ENCODE measurements at regions not wholly inside any gene's neighbourhood (a gene's known extent, or its start where the extent isn't known, plus 50 kb on each side); places are given as distances from the start of the nearest gene placed in this dataset.

GRCh38 chr10:130660266-130660665, 524.1 kb downstream of the GLRX3 start:
- H3K4me3 ChIP-seq = no peak overlapping the region
- H3F3A ChIP-seq (replicated peaks; ENCODE audit: low read depth) = no peaks in the 10 kb centered on the region
- Mint-ChIP-seq H3K36me3 (ENCODE audit: low read depth) (peaks cover 37% of the 10 kb centered on the region), H3K27ac (no peak overlapping the region), H3K9me3 (peaks cover 95% of the 10 kb centered on the region), H3K4me1 (no peaks in the 10 kb centered on the region), H3K27me3 (ENCODE audit: insufficient read depth, low read depth, poor library complexity) (peaks cover 8% of the 10 kb centered on the region), H3K4me3 (no peak overlapping the region)
- H2AFZ ChIP-seq = no peak overlapping the region
- H3K79me2 ChIP-seq (replicated peaks; ENCODE audit: insufficient read depth) = no peaks in the 10 kb centered on the region
- H3K36me3 ChIP-seq (ENCODE audit: insufficient read depth) = no peaks in the 10 kb centered on the region
- H4K20me1 ChIP-seq (replicated peaks; ENCODE audit: insufficient read depth) = no peaks in the 10 kb centered on the region
- TF ChIP-seq JUNB (IDR thresholded peaks at IDR 0.05; ENCODE audit: unreplicated experiment) (no peak), CTCF (conservative IDR thresholded peaks at IDR 0.05; ENCODE audit: low read depth in 2 of 2) (no peak), CREB1 (CRISPR knock-in tag; IDR thresholded peaks at IDR 0.05; ENCODE audit: low read depth) (no peak), ZNF331 (CRISPR knock-in tag; IDR thresholded peaks at IDR 0.05; ENCODE audit: low read depth) (no peak), ZNF462 (CRISPR knock-in tag; IDR thresholded peaks at IDR 0.05) (no peak), NANOG (IDR thresholded peaks at IDR 0.05; ENCODE audit: borderline replicate concordance) (no peak), ZNF114 (CRISPR knock-in tag; IDR thresholded peaks at IDR 0.05) (no peak), POLR2AphosphoS5 (IDR thresholded peaks at IDR 0.05; ENCODE audit: low read depth) (no peak), REST (IDR thresholded peaks at IDR 0.05; ENCODE audit: unreplicated experiment) (no peak), EZH2phosphoT487 (IDR thresholded peaks at IDR 0.05; ENCODE audit: unreplicated experiment) (no peak), ETS1 (IDR thresholded peaks at IDR 0.05) (no peak), STAT1 (IDR thresholded peaks at IDR 0.05; ENCODE audit: unreplicated experiment) (no peak), EZH2 (IDR thresholded peaks at IDR 0.05; ENCODE audit: low read depth, unreplicated experiment) (no peak)
- DNase-seq (ENCODE audit: low spot score) (no peak), ATAC-seq (no peak)
- no peak overlapping the region for H3K27ac ChIP-seq (ENCODE audit: low read depth)
- H3K9me2 ChIP-seq (ENCODE audit: insufficient read depth) = no peaks in the 10 kb centered on the region
- no peak overlapping the region for H3K4me2 ChIP-seq
- no peaks in the 10 kb centered on the region for H3K27me3 ChIP-seq (ENCODE audit: insufficient read depth)
- no peaks in the 10 kb centered on the region for H3K4me1 ChIP-seq (ENCODE audit: insufficient read depth)

Data from GM23338 (cell line).